Activated CD8-positive, alpha-beta T cell treated with anti-CD3 and anti-CD28 coated beads, Interleukin-2, amount 10 ng/mL, durations not matched to agents 7 days and 5 days (primary cell): ENCODE measurements at regions not wholly inside any gene's neighbourhood (a gene's known extent, or its start where the extent isn't known, plus 50 kb on each side); places are given as distances from the start of the nearest gene placed in this dataset.

Source experiments
- ATAC-seq: fragments of 150-1000 bp; cut with Tn5 transposase; one replicate; pipeline ENCODE4 v1.10.0; 2021; ENCODE audit warnings: moderate library complexity
- CTCF ChIA-PET: fragments of 350-600 bp; sonication (Branson Sonifier 250); formaldehyde crosslinking; loops from one replicate; lab custom pipeline; 2021; ENCODE audit warnings: antibody characterized with exemption; lab: Charles Lee
- POLR2A ChIA-PET: fragments of 350-600 bp; sonication (Branson Sonifier 250); formaldehyde crosslinking; loops from one replicate; lab custom pipeline; 2021; ENCODE audit warnings: antibody characterized with exemption; lab: Charles Lee
- DNase-seq: peaks from one replicate; pipeline ENCODE4 v3.0.0-alpha.2; 2020
- H3K27ac Mint-ChIP-seq: one replicate; pipeline ENCODE4 v1.8.0; 2021; ENCODE audit warnings: mild to moderate bottlenecking, mixed read lengths
- H3K27me3 Mint-ChIP-seq: one replicate; pipeline ENCODE4 v1.8.0; 2021; ENCODE audit warnings: low read depth, mixed read lengths
- H3K36me3 Mint-ChIP-seq: one replicate; pipeline ENCODE4 v1.8.0; 2021; ENCODE audit warnings: low read depth, mixed read lengths
- H3K4me1 Mint-ChIP-seq: one replicate; pipeline ENCODE4 v1.8.0; 2021; ENCODE audit warnings: low read depth, mixed read lengths
- H3K4me3 Mint-ChIP-seq: one replicate; pipeline ENCODE4 v1.8.0; 2021; ENCODE audit warnings: mild to moderate bottlenecking, mixed read lengths
- H3K9me3 Mint-ChIP-seq: one replicate; pipeline ENCODE4 v1.8.0; 2022; ENCODE audit warnings: mixed read lengths; ENCODE audit not compliant: insufficient read depth

DNA sequence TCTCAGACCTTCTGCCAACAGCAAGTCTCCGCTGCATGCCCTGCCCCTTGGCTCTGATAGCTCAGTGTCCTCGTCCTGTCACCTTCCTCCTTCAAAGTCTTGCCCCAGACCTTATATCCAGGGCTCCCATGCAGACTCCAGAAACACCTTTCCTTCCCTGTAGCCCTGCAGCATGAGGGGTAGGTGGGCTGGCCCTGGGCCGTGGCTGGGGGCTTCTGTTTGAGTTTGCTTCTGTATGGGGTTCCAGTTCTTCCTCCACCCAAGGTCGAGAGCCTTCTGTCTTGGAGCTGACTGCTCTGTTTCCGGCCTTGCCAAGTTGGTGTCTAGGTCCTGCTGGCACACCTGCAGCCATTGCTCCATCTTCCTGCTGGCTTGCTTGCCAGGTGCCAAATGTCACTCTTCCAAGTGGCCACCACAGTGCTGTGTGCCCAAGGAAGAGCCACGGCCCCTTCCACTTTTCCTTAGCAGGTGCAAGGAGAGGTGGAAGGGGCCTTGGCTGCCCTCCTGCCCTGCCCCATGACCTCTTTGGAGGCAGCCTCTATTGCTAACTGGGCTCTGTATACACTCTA lies 74.8 kb upstream of the NECTIN1 start:
- Mint-ChIP-seq H3K36me3 (no peaks in the 10 kb centered on the region), H3K4me3 (no peak overlapping the region), H3K27ac (no peak overlapping the region), H3K27me3 (no peaks in the 10 kb centered on the region), H3K9me3 (no peaks in the 10 kb centered on the region), H3K4me1 (no peaks in the 10 kb centered on the region)
- DNase-seq (no peak), ATAC-seq (no peak)
- CTCF ChIA-PET, result no interaction called here
- POLR2A ChIA-PET, result no interaction called here

DNA sequence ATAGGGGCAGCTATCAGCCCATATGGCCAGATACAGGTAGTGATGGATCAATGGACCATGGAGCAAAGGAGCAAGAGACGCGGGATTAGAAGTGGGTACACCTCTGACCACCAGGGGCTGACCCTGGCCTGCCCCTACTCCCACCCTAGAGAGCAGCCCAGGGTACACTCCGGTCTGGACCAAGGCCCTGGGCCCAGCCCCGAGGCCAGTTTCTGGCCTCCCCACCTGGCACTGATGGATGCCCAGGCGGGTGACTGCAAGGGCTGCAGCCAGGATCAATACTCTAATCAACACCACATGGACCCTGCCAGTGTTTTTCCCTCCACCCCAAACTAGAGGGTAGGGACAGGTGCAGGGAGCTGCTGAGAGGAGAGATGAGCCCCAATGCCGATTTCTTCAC lies 74.1 kb upstream of the NECTIN1 start:
- DNase-seq, result no peak
- POLR2A ChIA-PET, result no interaction called here
- ATAC-seq, result no peak
- Mint-ChIP-seq H3K4me1 (no peaks in the 10 kb centered on the region), H3K4me3 (no peak overlapping the region), H3K36me3 (no peaks in the 10 kb centered on the region), H3K27me3 (peaks cover 2% of the 10 kb centered on the region), H3K27ac (no peak overlapping the region), H3K9me3 (no peaks in the 10 kb centered on the region)
- CTCF ChIA-PET, result no interaction called here

DNA sequence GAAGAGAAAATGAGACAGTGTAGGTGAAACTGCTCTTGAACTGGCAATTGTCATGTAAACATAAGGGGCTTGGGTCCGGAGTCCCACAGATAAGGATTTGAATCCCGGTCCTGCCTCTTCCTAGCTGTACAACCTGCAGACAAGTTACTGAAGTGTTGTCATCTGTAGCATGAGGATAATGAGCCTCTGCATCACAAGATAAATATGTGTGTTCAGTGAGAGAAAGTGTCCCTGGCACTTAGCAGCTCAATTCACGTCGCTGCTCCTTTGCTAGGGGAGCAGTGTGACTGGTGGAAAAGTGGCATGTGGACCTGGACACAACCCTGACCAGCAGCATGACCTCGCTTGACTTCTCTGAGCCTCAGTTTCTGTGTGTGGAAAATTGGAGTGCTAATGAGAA lies 73.7 kb upstream of the NECTIN1 start:
- Mint-ChIP-seq H3K36me3 (no peaks in the 10 kb centered on the region), H3K27me3 (peaks cover 2% of the 10 kb centered on the region), H3K27ac (no peak overlapping the region), H3K9me3 (no peaks in the 10 kb centered on the region), H3K4me3 (no peak overlapping the region), H3K4me1 (no peaks in the 10 kb centered on the region)
- ChIA-PET POLR2A (no interaction called here), CTCF (no interaction called here)
- ATAC-seq (no peak), DNase-seq (no peak)

DNA sequence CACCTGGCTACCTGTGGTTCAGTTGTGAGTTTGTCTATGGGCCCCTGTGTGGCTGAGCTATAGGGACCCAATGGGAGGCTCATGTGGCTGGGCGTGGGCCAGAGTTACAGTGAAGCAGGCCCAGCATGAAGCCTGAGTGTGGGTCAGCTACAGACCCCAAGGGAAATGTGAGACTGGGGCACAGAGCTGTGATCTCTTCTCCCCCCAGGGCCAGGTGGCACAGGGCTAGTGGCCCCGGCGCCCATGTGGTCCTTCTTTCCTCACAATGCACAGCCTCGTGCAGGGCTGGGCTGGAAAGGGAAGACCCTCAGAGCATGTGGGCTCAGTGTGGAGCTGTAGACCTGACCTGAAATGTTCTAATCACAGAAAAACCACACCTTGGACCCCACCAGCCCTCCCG lies 71.6 kb upstream of the NECTIN1 start:
- H3K27ac Mint-ChIP-seq, result no peak overlapping the region
- H3K27me3 Mint-ChIP-seq, result peaks cover 11% of the 10 kb centered on the region
- H3K36me3 Mint-ChIP-seq, result no peaks in the 10 kb centered on the region
- H3K4me1 Mint-ChIP-seq, result no peaks in the 10 kb centered on the region
- H3K4me3 Mint-ChIP-seq, result no peak overlapping the region
- no peak for DNase-seq
- POLR2A ChIA-PET, result no interaction called here
- no peak for ATAC-seq
- CTCF ChIA-PET, result no interaction called here
- no peaks in the 10 kb centered on the region for H3K9me3 Mint-ChIP-seq

DNA sequence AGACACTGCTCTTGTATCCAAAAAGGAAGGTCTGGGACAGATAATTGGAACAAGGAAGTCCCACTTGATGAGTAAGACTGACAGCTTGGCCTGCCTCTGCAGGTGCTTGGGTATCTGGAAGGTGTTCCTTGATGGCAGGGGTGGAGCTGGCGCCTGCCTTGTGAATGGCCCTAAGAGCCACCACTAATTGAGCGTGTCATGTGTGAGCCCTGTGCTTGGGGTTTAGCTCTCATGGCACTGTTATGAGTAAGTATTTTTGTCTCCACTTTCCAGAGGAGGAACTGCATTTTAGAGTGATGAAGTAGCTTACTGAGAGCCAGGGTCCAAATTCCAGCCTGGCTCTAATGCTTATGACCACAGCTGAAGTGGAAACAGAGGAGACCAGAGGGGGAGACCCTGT lies 71.2 kb upstream of the NECTIN1 start:
- H3K27me3 Mint-ChIP-seq, result peaks cover 11% of the 10 kb centered on the region
- no peak overlapping the region for H3K27ac Mint-ChIP-seq
- H3K4me1 Mint-ChIP-seq, result no peaks in the 10 kb centered on the region
- no peaks in the 10 kb centered on the region for H3K36me3 Mint-ChIP-seq
- POLR2A ChIA-PET, result no interaction called here
- H3K9me3 Mint-ChIP-seq, result no peaks in the 10 kb centered on the region
- no peak overlapping the region for H3K4me3 Mint-ChIP-seq
- DNase-seq, result no peak
- CTCF ChIA-PET, result no interaction called here
- ATAC-seq, result no peak

DNA sequence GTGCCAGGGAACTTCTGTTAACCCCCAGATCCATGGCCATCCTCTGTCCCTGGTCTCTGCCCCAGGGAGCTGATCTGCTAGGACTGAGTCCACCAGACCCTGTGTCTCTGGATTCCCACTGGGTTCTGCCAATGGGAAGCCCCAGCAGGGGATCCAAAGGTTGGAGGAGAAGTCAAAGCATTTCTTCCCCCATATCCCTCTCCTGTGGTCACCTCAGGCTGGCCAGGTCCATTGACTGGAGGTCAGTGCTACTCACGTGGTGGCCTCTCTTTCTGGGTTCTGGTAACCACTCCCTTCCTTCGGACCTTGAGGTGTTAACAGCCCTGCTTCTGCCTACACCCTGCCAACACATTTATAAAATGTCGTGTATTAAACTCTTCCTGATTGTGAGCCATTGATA lies 69.7 kb upstream of the NECTIN1 start:
- POLR2A ChIA-PET, result no interaction called here
- ATAC-seq (no peak), DNase-seq (no peak)
- peaks cover 11% of the 10 kb centered on the region for H3K27me3 Mint-ChIP-seq
- no peaks in the 10 kb centered on the region for H3K36me3 Mint-ChIP-seq
- no peak overlapping the region for H3K4me3 Mint-ChIP-seq
- CTCF ChIA-PET, result no interaction called here
- H3K9me3 Mint-ChIP-seq, result no peaks in the 10 kb centered on the region
- no peaks in the 10 kb centered on the region for H3K4me1 Mint-ChIP-seq
- no peak overlapping the region for H3K27ac Mint-ChIP-seq

DNA sequence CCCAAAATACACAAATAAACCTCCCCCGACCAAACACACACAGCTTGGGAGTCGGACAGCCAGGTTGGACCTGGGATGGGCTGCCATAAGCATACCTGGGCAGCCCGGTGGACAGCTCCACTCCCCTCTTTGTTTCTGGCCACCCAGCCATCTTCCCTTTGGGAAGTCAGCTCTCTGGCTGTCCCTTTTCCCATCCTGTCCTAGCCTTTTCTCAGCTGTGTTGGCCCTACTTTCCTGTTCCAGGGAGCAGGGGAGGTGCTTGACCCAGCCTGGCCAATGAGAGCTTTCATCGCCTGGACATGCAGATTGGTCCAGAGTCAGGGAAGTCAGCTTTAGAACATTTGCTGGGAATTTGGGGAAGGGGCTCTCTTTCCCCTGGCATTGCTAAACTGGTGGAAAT lies 68.7 kb upstream of the NECTIN1 start:
- H3K36me3 Mint-ChIP-seq, result no peaks in the 10 kb centered on the region
- no peaks in the 10 kb centered on the region for H3K4me1 Mint-ChIP-seq
- ChIA-PET CTCF (no interaction called here), POLR2A (interaction anchor here (0.6 kb wide), 1 partner anchor 255 kb away, joined by 3 read pairs; no protein-coding TSS in a partner anchor)
- no peak overlapping the region for H3K27ac Mint-ChIP-seq
- no peaks in the 10 kb centered on the region for H3K9me3 Mint-ChIP-seq
- DNase-seq, result no peak
- H3K4me3 Mint-ChIP-seq, result no peak overlapping the region
- no peak for ATAC-seq
- H3K27me3 Mint-ChIP-seq, result peaks cover 11% of the 10 kb centered on the region

DNA sequence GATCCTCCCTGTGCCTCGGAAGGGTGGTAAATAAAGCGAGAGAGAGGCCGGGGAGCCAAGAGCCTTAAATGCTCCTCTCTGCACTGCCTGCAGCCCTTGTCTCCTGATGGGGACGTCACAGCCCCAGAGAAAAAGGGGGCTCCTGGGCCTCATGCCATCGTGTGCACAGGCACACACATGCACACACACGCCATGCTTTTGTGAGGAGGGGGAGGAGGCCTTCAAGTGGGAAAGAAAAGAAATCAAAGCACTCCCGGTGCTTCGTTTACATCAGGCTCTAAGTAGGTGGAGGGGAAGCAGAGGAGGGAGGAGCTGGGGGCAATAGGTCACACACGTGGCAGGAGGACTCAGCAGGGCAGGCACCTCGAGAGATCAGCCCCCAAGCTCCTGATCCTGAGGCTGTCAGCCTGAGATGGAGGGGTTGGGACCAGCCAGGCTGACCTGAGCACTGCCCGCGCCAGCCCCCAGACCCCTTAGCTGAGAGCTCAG lies 68.2 kb upstream of the NECTIN1 start:
- ChIA-PET CTCF (no interaction called here), POLR2A (interaction anchor here (0.6 kb wide), 1 partner anchor 256 kb away, joined by 3 read pairs; no protein-coding TSS in a partner anchor)

DNA sequence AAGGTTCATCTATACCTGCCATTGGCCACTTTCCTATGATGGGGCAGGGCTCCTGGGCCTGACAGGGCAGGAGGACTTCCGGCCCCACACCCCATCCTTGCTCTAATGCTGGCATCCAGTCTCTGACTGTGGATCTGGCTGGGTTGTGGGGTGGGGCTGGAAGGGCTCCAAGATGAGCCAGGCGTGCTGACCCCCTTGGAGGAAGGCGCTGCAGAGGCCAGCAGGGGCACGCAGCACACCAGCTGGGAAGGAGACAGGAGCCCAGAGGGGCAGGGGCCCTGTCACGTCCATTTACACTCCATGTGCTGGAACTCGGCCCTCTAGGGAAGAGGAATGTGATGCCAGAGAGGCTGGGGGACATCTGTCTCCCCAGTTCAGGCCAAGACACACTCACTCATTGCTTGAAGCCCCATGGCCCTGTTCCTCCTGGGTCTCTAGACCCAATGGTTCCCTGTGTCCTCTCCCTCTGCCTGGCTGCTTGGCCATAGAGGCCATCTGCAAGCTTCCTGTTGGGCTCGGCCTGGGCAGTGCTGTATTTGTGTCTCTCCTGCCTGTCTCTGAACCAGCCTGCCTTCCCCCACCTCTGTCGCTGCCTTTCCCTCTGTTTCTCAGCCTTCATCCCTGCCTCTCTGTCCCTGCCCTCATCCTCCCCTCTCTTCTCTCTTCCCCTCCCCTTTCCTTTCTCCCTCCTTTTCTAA lies 67.5 kb upstream of the NECTIN1 start:
- no peak overlapping the region for H3K27ac Mint-ChIP-seq
- no peak overlapping the region for H3K4me3 Mint-ChIP-seq
- no peaks in the 10 kb centered on the region for H3K36me3 Mint-ChIP-seq
- no peak for ATAC-seq
- no peak for DNase-seq
- no peaks in the 10 kb centered on the region for H3K9me3 Mint-ChIP-seq
- CTCF ChIA-PET, result no interaction called here
- H3K4me1 Mint-ChIP-seq, result no peaks in the 10 kb centered on the region
- H3K27me3 Mint-ChIP-seq, result peaks cover 11% of the 10 kb centered on the region
- POLR2A ChIA-PET, result no interaction called here

More for the DNA sequence above, 68.2 kb upstream of the NECTIN1 start:
- no peak for ATAC-seq
- Mint-ChIP-seq H3K36me3 (no peaks in the 10 kb centered on the region), H3K4me3 (no peak overlapping the region), H3K27me3 (peaks cover 11% of the 10 kb centered on the region), H3K4me1 (no peaks in the 10 kb centered on the region), H3K27ac (no peak overlapping the region), H3K9me3 (no peaks in the 10 kb centered on the region)
- no peak for DNase-seq

DNA sequence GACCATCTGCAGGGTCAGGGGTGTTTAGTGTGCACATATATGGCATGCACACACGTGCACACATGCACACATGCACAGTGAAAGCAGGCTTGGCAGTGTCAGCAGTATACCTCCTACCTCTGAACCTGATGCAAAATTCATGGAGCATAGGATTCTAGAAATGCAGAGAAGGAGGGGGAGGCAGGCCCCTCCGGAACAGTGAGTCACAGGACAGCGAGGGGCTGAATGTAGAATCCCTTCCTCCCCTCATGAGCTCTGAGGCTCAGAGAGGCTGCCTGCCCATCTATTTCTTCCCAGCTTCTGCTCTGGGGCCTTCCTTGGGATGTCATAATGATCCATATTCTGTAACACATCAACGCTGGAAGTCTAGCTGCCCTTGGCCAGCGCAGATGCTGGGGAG lies 66.7 kb upstream of the NECTIN1 start:
- no peaks in the 10 kb centered on the region for H3K36me3 Mint-ChIP-seq
- no peaks in the 10 kb centered on the region for H3K9me3 Mint-ChIP-seq
- CTCF ChIA-PET, result no interaction called here
- DNase-seq, result no peak
- no peak for ATAC-seq
- no peak overlapping the region for H3K27ac Mint-ChIP-seq
- H3K27me3 Mint-ChIP-seq, result peaks cover 11% of the 10 kb centered on the region
- H3K4me1 Mint-ChIP-seq, result no peaks in the 10 kb centered on the region
- POLR2A ChIA-PET, result no interaction called here
- H3K4me3 Mint-ChIP-seq, result no peak overlapping the region

DNA sequence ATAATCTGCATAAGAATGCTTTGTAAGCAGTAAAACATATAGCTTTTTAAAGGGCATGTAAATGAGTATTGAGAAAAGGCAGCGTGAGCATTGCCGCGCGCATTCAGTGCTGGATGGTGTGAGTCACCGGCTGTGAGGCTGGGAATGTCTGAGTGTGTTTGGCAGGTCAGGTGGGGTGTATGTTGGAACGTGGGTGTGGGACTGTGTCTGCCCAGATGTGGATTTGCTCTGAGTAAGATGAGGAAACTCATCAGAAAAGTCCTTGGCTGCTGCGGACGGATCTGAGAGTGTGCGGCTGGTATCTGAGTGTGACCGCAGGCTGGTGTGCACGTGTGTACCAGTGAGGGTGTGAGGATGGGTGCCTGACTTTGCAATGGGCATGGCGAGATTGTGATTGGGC lies 66.2 kb upstream of the NECTIN1 start:
- Mint-ChIP-seq H3K9me3 (no peaks in the 10 kb centered on the region), H3K4me3 (no peak overlapping the region), H3K4me1 (no peaks in the 10 kb centered on the region), H3K27me3 (peaks cover 11% of the 10 kb centered on the region), H3K36me3 (no peaks in the 10 kb centered on the region), H3K27ac (no peak overlapping the region)
- ATAC-seq, result no peak
- POLR2A ChIA-PET, result no interaction called here
- CTCF ChIA-PET, result no interaction called here
- no peak for DNase-seq

DNA sequence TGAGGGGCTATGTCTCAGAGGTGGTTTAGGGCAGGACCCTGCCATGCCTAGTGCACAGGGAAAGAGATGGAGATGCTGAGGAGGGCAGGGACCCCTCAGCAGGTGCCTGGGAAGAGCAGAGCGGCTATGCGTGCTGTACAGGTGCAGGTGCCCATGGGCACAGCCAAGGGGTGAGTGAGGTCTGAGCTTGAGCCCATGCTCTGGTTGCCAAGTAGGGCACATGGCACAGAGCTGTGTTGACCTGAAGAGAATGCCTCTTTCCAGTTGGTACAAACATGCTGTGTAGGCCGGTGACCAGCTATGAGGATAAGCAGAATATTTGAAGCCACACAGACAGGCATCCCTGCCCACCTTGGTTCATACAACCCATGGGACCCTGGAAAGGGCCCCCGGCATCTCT lies 65.8 kb upstream of the NECTIN1 start:
- Mint-ChIP-seq H3K36me3 (no peaks in the 10 kb centered on the region), H3K4me3 (no peak overlapping the region), H3K27ac (no peak overlapping the region), H3K4me1 (no peaks in the 10 kb centered on the region), H3K9me3 (no peaks in the 10 kb centered on the region), H3K27me3 (peaks cover 11% of the 10 kb centered on the region)
- POLR2A ChIA-PET, result no interaction called here
- DNase-seq (no peak), ATAC-seq (no peak)
- CTCF ChIA-PET, result interaction anchor here (1.7 kb wide), 1 partner anchor 314 kb away, joined by 5 read pairs; no protein-coding TSS in a partner anchor
